GM20000 (cell line): ENCODE measurements at regions not wholly inside any gene's neighbourhood (a gene's known extent, or its start where the extent isn't known, plus 50 kb on each side); places are given as distances from the start of the nearest gene placed in this dataset.
"Not testable (repeated sequence)": the region's sequence is repeated elsewhere in the genome, so short reads cannot be mapped to it uniquely, and the experiment has no call there.

Experiments used
- DNase-seq: peaks from one replicate; pipeline ENCODE4 v3.0.0; 2012; ENCODE audit warnings: low spot score
- TF ChIP-seq, protein P1 (sequence below): IDR thresholded peaks from 2 replicates; pipeline ENCODE4 v1.5.1; 2012; ENCODE audit warnings: mild to moderate bottlenecking, control low read depth; ENCODE audit errors: extremely low read depth, missing control alignments

GRCh38 chr1:87408665-87409248 lies 80.1 kb downstream of the LMO4 start:
- DNase-seq: no peak
- TF ChIP-seq, protein P1, sequence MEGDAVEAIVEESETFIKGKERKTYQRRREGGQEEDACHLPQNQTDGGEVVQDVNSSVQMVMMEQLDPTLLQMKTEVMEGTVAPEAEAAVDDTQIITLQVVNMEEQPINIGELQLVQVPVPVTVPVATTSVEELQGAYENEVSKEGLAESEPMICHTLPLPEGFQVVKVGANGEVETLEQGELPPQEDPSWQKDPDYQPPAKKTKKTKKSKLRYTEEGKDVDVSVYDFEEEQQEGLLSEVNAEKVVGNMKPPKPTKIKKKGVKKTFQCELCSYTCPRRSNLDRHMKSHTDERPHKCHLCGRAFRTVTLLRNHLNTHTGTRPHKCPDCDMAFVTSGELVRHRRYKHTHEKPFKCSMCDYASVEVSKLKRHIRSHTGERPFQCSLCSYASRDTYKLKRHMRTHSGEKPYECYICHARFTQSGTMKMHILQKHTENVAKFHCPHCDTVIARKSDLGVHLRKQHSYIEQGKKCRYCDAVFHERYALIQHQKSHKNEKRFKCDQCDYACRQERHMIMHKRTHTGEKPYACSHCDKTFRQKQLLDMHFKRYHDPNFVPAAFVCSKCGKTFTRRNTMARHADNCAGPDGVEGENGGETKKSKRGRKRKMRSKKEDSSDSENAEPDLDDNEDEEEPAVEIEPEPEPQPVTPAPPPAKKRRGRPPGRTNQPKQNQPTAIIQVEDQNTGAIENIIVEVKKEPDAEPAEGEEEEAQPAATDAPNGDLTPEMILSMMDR: no peak

GRCh38 chr1:87410776-87411480 lies 82.2 kb downstream of the LMO4 start:
- DNase-seq: no peak

GRCh38 chr1:87413846-87414245 lies 85.2 kb downstream of the LMO4 start:
- DNase-seq: not testable (repeated sequence)

More at GRCh38 chr1:87410776-87411480, 82.2 kb downstream of the LMO4 start:
- TF ChIP-seq, protein P1: no peak

- TF ChIP-seq, protein P1: no peak
- DNase-seq: no peak
Observed at GRCh38 chr1:87418048-87418447, 89.4 kb downstream of the LMO4 start.

DNA sequence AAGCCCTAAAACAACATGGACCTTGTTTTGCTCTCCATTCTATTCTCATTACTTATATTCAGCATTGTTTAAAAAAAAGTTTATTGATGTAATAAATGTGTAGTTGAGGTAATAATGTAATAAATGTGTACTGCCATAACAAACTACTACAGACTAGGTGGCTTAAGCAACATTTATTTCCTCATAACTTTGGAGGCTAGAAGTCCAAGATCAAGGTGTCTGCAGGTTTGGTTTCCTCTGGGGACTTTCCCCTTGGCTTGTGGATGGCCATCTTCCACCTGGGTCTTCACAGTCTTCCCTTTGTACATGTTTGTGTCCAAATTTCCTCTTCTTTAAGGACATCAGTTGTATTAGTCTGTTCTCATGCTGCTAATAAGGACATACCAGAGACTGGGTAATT lies 93.1 kb downstream of the LMO4 start:
- no peak for DNase-seq

DNA sequence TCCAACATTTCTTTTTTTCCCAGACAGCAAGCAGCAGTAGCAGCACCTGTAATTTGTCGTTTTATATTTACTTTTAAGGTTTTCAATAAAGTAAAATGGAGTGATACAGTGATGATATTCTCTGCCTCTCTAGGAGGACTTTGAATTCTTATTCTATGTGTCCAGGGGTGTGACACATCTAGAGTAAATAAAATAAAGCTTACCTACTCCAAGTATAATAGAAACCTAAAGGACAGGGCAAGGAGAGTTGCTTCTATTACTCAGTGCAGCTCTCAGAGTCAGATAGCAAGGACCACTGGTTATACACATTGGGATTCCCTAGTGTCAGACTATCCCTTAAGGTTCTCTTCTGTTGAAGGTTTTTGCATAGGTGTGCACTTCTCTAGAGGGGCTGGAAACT lies 95.9 kb downstream of the LMO4 start:
- no peak for DNase-seq
- TF ChIP-seq, protein P1: no peak

More for the DNA sequence above, 93.1 kb downstream of the LMO4 start:
- TF ChIP-seq, protein P1: no peak

DNA sequence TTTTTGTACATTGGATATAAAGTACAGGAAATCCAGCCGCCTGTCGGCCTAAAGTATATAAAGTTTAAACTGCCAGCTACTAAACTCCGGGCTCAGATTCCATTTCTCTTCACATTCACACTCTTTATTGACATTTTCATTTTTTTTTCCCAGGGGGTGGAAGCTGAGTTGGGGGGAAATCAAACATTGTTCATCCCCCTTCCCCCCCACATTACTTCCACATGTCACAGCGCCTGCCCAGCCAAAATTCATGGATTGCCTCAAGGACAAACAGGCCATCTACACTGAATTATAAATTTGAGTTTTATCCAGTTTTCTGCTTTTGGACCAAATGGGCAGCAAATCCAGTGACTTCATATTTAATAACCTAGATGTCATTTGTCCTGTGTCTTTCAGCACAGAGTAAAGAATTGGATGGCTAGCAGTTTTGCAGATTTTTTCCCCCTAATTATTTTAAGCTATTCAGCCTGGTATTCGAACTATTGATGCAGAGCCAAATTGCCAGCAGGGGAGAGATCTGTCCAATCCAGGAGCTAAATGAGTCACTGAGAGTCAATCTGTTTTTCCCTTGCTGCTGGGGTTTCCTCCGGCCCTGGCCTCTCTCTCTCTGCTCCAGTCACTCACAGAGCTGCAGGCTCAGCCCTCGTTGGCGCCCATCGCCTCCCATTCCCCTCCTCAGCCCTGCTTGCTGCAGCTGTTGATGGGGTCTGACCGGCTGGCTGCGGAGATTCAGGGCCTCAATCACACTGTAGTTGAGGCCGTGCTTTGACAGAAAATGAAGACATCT lies 98.0 kb downstream of the LMO4 start:
- TF ChIP-seq, protein P1: no peak
- no peak for DNase-seq
